GM20431 (cell line): ENCODE measurements at regions not wholly inside any gene's neighbourhood (a gene's known extent, or its start where the extent isn't known, plus 50 kb on each side); places are given as distances from the start of the nearest gene placed in this dataset.

ENCODE experiments used
- in situ Hi-C: fragments of 300-500 bp; cut with MseI, MboI; formaldehyde crosslinking; loops from one replicate; pipeline ENCODE4 v1.15.0; 2020; ENCODE audit warnings: low sequenced_read_pairs; ENCODE audit not compliant: unreplicated experiment

DNA sequence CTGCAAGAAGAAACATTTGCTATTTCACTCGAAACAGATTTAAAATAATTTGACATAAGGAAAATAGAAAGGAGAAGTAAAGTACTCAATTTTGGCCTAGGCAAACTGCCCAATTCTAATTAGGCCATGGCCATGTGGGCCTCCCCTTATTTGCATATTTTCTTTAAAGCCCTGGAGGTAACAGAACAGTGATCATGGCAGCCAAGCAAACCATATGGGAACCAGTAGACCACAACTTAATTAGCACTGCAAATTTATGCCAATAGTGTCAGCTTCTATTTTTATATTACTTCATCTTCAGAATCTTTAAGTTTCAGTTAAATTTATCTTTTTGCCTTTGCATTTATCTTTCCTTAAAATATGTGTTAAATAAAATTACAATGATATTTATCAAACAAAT is 63.3 kb upstream of the THSD7A start:
- in situ Hi-C loops: no loop called here

DNA sequence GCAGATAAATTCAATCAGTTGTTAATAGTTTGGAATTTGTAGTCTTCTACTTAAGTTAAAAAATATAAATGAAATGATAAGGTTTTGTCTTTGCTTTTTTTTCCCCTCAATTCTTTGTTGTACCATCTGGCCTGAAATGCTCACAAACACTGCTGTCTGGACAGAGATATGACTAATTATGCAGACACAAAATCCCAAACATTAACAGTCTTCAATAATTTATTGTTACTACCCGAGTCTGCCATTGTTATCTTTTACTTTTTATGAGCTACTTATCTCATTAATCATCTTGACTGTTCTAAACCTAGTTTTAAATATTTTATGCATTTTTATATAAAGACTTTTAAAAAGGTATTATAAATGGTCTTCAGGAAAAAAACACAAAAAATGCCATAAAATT is 64.7 kb upstream of the THSD7A start:
- in situ Hi-C loops: no loop called here

DNA sequence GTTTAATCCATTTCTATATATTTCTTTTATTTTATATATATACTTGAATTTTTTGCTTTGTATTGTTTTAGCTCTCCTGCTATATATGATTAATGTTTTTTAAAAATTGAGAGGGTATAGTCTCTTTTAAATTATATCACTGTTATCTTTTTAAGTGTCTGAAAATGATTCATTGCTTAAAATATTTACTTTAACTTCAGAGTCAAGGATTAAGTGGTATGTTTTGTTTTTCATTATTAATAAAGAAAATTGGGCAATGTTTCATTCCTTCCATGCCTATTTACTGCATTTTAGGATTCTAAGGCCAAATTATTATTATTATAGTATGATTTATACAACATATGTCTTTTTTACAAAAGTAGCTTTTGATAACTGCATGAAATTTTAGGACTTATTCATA is 67.2 kb upstream of the THSD7A start:
- in situ Hi-C loops: no loop called here

DNA sequence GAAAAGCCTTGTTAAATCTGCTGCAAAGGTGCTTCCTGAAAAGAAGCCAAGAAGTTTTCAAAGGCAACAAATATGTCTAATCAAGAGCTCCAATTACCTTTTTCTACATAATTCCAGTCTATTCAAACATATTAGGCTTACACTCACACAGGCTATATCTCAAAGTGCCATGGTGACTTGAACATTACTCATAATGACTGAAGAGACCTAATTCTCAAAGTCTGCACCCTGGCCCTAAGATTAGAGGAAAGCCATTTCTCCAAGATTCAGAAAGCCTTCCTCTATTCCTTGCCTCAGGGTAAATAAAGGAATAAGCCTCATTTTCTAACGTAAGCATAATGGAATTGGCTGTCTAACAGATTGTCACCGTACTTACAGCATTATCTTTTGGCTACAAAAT is 78.3 kb upstream of the THSD7A start:
- in situ Hi-C loops: no loop called here

DNA sequence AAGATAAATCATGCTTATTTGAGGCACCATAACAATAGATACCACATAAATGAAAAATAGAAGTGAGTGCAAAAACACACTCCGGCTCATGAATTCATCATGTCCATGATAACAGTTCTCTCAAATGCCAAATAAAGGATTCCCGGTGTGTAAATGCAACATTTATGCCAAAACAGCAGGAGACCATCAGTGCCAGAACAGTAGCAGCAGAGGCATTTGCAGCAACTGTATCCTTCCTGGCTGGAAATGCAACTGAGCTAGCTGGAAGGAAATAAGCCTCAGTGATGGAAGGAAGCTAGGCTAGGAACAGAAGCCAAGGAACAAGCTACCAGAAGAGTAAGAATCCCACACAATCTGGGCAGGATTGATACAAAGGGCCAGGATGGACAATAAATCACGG is 79.9 kb upstream of the THSD7A start:
- in situ Hi-C loops: no loop called here

DNA sequence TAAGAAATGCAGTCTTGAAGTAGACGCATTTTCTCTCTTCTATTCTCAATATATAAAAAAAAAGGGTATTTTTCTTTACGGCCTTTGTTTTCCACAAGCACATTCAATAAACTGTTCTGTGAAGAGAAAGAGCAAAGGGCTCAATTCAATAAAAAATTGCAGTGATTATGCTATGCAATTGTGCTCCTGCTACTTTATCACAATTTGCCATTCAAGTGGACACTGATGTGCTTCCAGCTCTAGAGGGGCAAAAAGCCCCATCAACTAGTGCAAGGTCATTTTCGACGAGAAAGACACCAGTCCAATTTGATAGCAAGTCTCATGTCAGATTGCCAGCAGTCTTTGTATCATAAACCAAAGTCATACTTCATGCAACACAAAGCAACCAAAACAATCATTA is 82.6 kb upstream of the THSD7A start:
- in situ Hi-C loops: no loop called here

DNA sequence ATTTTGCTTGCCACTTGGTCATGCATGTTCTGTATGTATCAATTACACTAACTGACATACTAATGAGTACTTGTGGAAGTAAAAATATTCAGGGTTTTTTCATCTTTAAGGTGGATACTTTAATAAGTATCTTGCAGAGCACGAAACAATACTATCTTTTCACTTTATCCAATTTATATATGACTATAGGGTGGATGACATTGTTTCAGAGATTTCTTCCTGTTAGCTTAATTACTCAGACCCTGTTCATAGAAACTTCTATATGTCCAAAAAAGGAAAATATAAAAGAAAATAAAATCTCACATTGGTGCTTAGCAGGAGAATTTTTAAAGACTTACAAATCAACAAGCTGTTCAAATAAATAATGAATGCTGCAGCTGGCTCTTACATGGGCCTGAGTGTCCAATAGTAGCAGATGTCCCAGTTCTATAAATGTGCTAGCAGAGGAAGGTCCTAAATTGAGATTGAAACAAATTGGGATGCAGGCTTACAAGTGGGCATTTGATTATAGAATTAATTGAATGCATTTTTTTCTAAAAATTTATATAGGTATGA is 91.5 kb upstream of the THSD7A start:
- in situ Hi-C loops: no loop called here

DNA sequence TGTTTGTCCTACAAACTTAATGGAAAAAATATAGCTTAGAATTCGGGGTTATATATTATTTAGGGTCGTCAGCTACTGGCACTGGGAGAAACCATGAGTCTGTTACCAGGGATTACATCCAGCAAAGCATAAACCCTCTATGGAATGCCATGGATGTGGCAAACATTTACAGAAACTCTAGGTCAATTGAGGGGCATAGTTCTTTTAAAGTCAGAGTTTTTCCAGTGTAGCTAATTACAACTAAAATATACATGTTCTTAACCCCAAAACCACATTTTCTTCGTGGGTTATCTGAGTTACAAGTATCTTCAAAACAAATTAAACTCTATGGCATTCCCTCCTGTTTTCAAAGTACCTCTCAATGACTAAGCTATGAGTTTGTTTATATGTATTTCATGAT is 99.3 kb upstream of the THSD7A start:
- in situ Hi-C loops: no loop called here

DNA sequence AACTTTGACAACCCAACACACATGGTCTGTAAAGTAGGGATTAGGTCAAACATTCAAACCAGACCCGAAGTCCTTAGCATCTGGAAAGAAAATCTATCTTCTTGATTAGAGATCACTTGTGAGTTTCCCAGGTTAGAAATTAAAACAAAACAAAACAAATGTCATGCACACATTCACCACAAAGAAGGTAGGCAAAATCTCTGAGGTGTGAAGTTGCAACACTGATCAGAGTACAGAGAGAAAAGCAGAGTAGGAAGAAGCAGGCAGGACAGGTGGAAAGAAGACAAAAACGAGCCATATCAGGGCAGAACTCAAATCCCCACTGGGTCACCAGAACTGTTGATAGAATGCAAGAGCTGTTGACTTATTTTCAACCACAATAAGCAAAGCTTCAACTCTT is 102.8 kb upstream of the THSD7A start:
- in situ Hi-C loops: no loop called here

DNA sequence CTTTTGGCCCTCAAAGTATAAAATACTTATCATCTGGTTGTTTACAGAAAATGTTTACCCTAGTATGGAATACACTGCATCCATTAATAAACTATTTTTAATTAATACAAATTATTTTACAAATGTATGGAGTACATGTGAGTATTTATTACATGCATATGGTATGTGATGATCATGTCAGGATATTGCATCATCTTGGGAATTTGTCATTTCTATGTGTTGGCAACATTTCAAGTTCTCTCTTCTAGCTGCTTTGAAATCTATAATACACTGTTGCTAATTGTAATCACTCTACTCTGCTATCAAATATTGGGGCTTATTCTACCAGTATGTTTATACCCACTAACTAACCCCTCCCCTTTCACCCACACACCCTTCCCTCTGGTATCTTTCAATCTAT is 103.9 kb upstream of the THSD7A start:
- in situ Hi-C loops: no loop called here

DNA sequence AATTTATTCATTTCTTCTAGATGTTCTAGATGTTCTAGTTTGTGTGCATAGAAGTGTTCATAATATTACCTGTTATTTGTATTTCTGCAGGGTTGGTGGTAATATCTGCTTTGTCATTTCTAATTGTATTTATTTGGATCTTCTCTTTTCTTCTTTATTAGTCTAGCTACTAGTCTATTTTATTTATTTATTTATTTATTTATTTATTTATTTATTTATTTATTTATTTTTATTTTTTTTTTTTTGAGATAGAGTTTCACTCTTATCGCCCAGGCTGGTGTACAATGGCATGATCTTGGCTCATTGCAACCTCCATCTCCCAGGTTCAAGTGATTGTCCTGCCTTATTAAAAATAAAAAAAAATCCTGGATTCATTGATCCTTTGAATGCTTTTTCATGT is 114.8 kb upstream of the THSD7A start:
- in situ Hi-C loops: no loop called here

DNA sequence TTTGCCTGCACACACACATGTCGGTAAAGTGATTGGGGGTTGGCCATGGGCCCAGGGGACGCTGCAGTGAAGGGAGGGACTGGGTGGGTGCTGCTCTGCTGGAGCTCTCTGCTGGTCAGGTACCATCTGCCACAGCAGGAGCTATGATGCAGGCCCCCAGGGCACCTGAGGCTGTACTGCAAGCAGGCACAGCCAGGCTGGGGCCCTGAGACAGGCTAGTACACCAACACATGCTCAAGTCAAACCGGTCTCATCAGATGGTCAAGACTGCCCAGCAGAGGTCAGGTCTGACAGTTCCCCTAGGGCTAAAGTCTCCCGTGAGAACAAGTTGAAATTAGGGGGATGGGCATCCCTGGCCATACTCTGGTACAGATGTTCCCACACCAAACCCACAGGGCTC is 118.3 kb upstream of the THSD7A start:
- in situ Hi-C loops: no loop called here

DNA sequence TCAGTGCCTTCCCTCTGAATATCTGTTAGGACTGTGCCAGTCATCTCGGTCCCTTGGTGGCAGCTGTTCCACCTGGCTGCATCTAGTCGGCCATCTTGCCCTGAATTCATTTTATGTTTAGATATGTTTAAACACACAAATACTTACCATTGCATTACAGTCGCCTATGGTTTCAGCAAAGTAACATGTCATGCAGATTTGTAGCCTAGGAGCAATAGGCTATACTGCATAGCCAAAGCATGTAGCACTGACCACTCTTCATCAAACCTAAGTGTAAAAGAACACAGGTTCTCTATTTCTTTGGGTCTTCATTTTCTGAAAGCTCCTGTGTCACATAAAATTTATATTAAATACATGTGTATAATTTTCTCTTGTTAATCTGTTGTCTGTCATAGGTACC is 118.9 kb upstream of the THSD7A start:
- in situ Hi-C loops: no loop called here

DNA sequence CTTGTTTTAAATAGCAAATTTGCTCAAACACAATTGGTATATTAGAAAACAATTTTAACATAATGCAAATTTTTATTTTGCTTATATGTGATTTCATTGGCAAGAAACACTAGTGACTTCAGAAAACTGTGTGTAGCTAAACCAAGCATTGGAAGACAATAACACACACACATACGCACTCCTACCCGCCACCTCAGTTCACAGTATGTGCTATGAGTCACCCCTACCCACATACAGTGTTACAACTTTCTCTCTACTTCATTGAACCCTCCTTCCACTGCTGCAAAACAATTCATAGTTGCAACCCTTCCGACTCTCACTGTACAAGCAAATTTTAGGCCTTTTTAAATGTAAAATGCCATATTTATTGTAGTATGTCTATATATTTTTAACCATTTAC is 119.9 kb upstream of the THSD7A start:
- in situ Hi-C loops: no loop called here

DNA sequence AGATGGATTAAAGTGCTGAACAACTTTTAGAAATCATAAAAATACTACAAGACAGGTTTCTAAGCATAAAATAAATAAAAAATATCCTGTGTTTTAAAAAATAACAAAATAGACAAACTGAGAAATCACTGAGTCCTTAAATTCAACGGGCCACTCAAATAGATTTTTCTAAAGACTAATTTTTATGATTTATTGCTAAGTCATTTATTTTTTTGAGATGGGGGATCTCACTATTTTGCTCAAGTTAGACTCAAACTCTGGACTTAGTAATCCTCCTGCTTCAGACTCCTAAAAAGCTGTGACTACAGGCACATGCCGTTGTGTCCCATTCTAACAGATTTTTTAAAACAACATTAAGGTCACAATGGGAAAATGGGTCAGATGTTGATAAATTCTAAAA is 121.0 kb upstream of the THSD7A start:
- in situ Hi-C loops: no loop called here

DNA sequence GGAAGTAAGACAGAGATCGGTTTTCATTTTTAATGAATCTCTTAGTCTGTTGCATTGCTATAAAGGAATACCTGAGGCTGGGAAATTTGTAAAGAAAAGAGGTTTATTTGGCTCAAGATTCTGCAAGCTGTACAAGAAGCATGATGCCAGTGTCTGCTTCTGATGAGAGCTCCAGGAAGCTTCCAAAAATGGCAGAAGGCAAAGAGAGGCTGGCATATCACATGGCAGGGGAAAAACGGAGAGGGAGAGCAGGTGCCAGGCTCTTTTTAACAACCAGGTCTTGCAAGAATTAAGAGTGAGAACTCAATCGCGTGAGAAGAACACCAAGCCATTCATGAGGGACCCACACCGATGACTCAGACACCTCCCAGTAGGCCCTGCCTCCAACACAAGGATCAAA is 125.0 kb upstream of the THSD7A start:
- in situ Hi-C loops: no loop called here

DNA sequence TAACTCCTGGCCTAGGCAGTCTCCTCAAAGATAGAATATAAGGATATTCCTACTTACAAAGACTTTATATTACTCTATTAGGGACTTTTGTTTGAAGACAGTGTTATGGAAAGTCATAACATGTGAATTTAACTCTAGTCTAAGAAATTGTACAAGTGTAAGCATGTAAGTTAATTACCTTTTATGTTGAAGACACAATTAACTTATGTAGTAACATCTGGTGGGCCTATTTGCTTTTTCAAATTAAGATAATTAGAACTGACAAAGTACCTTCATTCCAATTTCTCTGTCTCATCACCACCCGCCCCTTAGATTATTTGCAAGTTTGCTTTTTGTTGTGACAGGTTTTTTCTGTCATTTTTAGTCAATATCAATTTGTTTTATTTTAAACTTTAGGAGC is 126.0 kb upstream of the THSD7A start:
- in situ Hi-C loops: no loop called here

DNA sequence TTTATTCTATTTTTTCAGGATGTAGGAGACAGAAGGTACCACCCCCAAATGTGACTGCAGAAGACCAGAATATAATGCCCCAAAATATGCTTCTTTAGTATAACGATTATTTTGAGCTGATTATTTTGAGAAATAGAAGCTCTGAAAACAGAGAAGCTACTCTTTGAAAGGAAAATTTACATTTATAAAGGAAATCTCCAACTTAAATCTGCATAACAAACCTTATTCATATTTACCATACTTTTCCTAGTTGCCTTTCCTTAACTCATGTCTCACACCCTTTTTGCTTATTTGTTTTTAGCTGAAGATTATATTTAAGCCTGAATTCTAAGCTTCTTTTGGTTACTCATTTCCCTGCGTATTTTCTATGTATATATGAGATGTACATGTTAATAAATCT is 127.1 kb upstream of the THSD7A start:
- in situ Hi-C loops: no loop called here

DNA sequence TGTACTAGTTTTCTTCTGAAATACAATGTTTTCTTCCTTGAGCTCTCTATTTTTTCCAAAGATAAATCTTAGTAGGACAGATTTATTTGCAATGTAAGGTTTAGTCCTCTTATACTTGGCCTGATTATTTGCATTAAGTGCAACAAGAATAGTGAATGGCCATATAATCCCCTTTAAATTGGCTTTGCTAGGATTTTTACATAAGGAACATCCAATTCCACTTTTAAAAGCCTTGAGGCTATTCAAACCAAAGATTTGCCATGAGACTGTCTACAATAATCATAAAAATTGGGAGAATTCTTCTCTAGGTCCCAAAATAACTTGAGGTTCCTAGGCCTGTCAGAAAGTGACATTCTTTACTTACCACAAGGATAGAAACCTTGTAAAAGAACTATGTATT is 128.6 kb upstream of the THSD7A start:
- in situ Hi-C loops: no loop called here

DNA sequence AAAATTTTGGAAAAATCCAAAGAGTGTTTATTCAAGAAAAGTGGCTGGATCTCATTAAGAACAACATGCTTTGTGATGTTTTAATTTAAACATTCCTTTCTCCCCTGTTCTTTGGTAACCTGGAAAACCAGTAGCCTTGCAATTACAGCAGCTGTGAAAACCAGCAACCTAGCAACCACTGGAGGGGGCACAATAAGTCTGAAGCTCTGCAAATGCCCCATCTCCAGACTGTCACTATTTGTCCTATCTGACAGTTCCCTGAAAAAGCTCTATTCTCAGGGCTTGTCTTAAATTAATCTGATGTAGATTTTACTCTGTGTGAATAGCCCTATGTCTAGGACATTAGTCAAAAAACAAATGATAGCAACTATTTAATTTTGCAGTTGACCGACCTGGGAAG is 137.6 kb upstream of the THSD7A start:
- in situ Hi-C loops: no loop called here

DNA sequence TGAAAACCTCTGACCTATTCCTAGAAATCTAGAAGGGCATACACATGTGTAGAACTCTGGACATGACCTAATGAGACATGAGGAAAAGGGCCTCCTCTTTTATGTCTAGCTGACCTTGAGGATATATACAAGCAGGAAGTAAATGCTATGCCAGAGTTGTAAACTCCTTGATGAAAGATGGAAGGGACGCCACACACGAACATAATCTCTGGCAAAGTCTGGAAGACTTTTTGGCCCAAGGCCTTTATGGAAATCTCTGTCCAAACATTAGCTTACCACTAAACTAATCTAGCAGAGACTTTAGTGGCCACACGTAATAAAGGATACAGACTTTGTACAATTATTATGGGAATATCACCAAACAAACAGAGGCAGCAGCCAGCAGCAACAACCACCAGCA is 138.1 kb upstream of the THSD7A start:
- in situ Hi-C loops: no loop called here

DNA sequence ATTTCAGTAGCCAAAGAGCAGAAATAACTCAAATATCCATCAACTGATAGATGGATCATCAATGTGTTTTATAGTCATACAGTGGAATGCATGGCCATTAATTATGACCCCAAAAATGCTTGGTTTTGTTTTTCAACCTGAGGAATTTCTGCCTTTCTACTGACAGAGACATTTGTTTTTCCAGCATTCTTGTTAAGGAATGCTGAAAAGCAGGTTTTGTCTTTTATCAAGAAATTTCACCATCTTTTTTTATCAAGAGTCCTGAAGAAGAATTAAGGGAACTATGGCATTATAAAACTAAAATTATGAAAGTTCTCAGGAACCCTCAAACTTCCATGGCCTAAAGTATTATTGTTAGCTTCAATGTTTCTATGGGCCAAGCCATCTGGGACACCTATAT is 153.4 kb upstream of the THSD7A start:
- in situ Hi-C loops: no loop called here

DNA sequence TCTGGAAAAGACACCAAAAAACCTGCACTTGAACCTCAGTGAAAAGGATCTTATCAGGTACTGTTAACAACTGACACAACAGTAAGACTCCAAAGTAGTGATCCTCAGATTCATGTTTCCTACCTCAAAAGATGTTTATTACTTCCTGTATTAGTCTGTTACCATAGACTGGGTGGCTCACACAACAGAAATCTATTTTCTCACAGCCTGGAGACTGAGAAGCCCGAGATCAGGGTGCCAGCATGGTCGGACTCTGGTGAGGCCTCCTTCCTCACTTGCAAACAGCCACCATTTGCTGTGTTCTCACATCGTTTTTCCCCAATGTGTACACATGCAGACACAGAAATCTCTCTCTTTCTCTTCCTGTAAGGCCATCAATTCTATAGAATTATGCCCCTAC is 154.0 kb upstream of the THSD7A start:
- in situ Hi-C loops: no loop called here
